GM21515 (cell line): ENCODE measurements at regions not wholly inside any gene's neighbourhood (a gene's known extent, or its start where the extent isn't known, plus 50 kb on each side); places are given as distances from the start of the nearest gene placed in this dataset.
"Not testable (repeated sequence)": the region's sequence is repeated elsewhere in the genome, so short reads cannot be mapped to it uniquely, and the experiment has no call there.

Source experiments
- ATAC-seq: cut with Tn5 transposase; IDR thresholded peaks from one replicate; pipeline ENCODE4 v1.9.1; 2021; ENCODE audit not compliant: unreplicated experiment

DNA sequence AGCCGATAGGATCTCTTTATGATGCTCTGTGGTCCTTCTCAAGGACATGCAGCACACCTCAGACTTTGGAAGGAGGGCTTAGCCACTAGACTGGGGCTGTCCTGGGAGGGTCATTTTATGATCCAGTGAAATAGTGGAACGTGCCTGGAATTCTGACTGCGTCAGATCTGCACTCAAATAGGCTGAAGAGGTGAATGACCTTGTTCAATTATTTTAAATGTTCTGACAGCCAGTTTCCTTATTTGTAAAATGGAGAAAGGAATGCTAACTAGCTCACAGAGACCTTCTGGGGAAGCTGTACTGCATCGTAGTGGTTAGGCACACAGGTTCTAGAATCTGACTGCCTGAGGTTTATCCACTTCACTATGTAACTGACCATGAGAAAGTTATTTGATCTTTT lies 587.5 kb downstream of the MAFB start:
- ATAC-seq: no peak

DNA sequence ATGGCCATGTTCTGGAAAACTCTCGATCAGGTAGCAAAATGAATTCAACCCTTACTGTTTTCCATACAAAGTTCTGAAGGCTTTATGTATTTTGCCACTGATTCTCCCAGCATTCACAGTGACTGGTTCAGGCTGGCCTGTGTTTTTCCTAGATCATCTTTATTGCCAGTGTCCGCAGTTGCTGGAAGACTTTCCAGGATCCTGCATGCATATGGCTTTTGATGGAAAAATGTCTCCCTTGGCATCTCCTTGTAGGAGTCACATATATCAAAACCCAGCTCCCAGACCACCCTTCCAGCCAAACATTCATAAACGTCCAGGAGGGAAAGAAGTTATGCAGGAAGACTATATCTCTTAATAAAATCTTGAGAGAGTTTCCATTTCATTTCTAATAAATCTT lies 588.8 kb downstream of the MAFB start:
- ATAC-seq: no peak

DNA sequence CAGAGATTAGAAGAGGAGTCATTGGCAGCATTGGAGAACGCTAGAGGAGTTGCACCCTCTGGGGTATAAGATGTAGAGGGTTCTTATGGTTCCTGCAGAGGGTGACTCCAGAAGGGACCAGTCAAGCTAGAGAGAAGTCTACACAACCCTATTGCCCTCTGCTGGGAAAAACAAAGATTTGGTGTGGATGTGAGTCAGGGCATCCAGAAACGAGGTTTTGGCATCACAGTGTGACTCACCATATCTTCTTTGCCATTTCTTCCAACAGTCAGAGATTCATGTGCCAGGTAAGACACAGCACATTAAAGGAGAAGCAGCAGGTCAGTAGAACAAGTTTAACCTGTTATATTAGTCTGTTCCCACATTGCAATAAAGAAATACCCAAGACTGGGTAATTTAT lies 598.8 kb downstream of the MAFB start:
- no peak for ATAC-seq

DNA sequence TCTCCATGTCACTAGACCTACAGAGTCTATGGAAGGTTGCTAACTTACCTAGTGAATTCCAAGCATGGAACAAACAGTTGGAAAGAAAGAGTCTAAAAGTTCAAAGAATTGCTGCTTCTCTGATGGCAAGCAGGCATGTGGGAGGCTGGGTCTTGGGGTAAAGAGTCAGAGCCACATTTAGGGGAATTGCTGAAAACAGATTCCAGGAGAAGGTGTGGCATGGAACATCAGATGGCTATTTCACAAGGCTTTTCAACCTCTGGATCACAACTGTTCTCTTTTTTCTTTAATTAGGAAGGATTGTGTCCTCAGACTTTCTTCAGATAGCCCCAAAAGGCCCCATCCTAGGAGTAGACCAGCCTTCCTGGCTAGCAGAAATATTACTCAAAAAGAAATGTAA lies 601.5 kb downstream of the MAFB start:
- no peak for ATAC-seq

DNA sequence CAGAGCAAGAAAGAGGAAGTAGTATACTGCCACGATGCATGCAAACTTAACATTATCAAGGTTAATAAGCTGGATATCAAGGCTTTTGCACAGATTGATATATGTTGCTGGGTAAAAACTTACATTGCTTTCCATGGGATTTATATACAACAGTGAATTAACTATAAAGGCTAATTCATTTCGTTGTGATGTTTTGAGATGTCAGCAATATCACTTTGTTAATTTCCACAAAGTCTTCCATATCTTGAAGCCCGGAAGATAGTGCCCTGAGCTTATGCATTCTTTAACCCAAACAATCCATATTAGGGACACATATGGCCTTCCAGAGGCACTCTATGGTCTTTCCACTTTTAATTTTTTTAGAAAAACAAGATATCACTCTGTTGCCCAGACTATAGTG lies 603.5 kb downstream of the MAFB start:
- ATAC-seq: no peak

DNA sequence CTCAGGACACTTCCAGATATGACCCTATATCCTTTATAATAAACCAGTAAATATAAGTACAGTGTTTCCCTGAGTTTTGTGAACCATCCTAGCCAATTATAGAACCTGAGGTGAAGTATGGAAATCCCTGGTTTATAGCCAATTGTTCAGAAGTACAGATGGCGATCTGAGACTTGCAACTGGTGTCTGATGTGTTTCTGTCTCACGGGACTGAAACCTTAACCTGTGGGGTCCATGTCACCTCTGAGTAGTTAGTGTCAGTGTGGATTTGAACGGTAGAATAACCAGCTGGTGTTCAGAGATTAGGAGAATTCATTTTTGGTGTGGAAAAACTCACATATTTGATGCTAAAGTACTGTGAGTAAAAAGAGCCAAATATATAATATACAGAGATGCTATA lies 606.6 kb downstream of the MAFB start:
- ATAC-seq: no peak

DNA sequence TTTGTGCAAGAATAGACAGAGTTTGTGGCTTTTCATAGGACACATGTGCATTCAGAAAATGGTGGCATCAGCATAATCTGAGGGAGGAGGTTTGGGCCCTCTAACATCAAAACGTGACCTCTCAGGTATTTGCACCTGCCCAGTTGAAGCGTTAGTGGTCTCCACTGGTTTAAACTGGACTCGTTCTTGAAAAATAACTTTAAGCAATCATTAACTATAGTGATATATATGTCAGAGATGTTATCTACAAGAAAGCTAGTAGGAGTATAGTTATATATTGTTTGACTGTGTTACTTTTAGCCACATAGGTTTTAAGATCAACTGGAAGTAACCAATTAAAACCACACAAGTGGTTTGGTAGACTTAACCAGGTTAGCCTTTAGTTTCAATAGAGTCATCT lies 607.4 kb downstream of the MAFB start:
- ATAC-seq: no peak

DNA sequence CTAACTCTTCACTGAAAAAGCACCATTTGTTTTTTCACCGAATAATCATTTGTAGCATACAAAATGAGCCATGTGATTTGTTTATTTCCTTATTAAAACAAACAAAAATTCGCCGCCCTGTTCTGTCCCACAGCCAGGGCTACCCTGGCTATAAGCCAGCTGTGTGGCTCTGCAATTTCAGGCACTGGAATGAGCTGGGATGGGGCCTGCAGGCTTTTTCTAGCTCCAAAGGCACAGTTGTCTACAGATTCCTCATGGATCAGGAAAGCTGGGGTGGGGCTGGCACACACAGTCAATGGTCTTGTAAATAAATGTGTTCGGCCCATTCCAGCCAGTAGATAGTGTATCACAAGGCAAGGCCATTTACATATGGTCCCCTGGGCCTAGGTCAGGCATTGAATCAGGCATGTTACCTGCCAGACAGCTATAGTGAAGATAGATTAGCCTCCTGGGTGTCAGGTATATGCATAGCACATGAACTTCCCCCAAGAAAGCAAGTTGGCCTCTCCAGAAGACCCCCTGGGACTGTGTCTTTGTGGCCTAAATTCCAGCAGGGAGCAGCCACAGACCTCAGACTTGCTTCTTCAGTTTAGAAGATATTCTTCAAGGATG lies 608.9 kb downstream of the MAFB start:
- no peak for ATAC-seq

DNA sequence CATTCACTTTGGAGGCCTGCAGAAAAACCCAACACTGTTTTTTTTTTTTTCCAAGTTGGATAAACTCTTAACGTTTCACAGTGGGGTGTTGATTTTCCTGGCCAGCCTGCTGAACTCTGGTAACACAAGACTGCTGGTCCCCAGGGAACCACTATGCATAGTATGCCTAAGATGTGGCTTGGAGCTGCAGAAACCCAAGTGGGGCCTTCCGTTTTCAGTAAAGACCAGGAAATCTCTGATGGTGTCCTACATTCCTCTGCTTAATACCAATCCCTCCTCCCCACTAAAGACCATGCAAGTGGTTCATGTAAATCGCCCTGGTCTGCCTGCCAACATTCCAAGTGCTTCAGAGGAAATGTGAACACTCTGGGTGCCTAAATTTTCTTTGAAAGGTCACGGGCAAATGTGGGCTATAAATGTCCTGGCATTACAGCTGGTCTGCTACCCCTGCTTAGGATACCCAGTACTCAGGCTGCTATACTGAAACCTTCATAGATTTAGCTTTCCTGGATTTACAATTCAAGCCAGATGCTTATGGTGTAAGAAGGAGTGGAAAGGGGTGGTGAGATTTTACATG lies 615.4 kb downstream of the MAFB start:
- no peak for ATAC-seq

DNA sequence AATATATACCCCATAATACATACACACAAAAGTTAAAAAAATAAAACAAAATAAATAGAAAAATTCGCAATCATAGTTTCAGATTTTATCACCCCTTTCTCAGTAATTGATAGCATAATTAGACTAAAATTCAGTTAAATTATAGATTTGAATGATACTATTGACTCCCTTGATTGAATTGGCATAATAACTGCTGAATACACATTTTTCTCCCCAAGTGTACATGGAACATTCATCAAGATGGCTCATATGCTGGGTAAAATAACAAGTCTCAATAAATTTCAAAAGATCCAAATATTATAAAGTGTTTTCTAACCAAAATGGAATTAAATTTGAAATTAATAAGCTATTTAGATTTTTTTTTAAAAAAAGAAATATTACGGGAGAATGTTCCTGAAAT lies 616.1 kb downstream of the MAFB start:
- ATAC-seq: no peak

DNA sequence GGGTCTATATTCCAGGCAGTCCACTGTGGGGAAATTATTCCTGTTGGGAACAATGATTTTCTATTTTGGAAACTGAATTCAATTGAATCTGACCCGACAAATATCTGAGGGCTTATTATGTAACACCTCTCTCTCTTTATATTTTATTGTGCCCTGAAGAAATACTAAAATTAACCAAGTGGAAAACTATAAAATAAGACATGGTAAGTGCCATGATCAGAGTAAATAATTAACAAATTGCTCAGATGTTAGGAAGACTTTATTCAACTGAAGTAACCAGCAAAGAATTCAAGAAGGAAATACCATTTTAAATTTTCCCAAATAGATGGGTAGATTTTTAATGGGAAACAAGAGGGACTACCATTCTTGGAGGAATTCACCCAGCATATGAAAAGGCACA lies 632.9 kb downstream of the MAFB start:
- ATAC-seq: no peak

DNA sequence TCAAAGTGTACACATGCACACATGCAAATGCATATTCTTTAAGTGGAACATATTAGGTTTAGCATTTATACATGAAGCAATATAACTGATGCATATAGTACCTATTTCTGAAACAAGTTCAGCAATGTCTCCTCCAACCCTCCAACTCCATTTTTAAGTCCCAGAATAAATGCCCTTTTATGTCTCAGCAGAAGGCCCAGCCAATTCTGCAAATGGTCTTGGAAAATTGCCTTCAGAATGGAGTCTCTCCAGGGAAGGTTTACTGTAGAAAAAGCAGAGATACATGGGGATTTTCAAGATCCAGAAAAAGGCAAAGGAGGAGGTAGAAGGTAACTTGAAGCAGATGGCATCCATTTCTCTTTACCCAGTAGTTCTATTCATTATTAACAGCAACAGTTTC lies 633.3 kb downstream of the MAFB start:
- ATAC-seq: no peak

DNA sequence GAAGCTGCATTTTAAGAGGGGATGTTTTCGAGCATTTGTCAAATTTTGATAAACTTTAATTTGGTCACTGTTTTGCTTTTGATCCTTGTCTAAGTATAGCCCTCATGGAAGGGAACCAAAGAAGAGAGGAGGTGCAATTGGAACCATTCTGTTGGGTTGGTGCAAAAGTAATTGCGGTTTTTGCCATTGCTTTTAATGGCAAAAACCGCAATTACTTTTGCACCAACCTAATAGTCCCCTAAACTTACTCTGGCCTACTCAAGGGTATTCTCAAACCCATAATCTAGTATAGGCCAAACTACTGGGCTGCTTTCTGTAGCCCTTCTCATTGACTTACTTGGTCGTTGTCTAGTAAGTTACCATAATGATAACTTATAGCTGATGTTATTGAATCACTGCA lies 634.7 kb downstream of the MAFB start:
- ATAC-seq: no peak

DNA sequence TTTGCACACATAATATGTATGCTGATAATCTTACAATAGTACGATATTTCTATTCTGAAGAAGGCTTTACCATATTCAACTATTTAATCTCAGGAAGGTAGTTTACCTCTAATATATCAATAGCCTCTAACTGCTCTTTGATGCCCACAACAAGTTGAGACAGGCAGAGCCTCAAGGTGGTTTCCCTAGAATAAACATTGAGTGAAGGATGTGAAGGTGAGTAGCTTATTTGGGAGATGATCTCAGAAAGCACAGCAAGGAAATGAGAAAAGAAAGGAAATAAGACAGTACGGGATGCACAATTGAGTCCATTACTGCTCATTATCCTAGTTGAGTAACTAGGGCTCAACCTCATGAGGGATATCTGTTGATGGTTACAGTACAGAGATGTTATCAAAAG lies 638.4 kb downstream of the MAFB start:
- no peak for ATAC-seq

DNA sequence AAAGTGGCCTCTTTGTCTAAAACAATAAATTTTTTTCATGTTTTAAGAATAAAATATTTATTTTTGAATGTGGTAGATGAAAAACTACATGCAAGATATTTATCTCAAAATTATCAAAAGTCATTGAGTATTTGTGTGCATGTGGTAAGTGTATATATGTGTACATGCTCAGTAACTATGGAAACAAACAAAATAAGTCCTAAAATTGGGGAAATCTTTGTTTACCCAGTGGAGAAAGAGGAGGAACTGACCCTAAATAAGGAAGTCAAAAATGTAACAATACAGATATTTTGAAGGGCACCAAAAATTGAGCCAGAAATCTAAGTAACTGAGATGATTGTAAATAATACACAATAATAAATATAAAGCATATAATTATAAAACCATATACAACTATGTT lies 639.2 kb downstream of the MAFB start:
- ATAC-seq: no peak

DNA sequence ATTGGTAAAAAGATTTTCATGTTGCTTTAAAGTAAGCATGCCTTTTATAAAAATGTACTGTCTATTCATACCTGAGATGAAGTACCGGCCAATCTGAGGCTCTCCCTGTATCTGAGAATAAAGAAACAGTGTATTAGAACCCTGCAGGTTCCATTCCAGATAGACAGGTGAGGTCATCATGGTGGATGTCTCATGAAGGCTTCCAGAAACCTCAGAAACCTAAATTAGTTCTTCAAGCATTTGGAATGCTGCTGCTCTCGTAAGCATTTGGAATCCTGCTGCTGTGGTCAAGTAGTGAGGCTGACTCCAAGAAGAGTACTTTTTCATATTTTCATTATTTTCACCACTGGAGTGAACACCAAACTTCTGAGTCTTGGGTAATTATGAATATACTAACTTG lies 642.3 kb downstream of the MAFB start:
- ATAC-seq: no peak

DNA sequence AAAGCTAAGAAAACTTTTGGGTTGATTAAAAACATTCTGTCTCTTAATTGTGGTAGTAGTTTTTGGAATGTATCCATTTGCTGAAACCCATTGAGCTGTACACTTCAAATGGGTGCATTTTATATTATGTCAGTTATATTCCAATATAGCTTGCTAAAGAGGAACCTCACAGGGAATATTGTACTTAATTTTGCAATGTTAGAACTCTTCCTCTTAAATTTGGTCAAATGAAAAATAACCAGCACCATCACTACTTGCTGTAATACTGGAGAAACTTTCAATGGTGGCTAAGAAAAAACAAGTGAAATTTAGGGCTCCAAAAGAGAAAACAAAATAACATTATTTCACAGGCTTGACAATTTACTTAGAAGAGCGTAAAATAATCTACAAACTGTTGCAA lies 651.5 kb downstream of the MAFB start:
- ATAC-seq: no peak

DNA sequence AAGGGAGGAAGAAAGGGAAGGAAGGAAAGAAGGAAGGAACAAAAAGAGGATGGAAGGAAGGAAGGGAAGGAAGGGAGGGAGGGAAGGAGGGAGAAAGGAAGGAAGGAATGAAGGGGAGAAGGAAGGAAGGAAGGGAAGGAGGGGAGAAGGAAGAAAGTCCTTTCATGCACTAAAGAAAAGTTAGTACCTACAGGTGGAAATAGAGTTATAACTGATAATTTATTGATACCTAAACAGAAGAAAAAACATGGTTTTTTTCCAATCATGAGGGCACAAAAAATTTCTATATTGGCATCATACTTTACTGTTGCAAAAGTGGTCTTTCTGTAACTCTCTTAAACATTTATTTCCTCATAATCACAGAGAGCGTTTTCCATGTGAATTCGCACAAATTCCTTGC lies 659.4 kb downstream of the MAFB start:
- ATAC-seq: no peak

DNA sequence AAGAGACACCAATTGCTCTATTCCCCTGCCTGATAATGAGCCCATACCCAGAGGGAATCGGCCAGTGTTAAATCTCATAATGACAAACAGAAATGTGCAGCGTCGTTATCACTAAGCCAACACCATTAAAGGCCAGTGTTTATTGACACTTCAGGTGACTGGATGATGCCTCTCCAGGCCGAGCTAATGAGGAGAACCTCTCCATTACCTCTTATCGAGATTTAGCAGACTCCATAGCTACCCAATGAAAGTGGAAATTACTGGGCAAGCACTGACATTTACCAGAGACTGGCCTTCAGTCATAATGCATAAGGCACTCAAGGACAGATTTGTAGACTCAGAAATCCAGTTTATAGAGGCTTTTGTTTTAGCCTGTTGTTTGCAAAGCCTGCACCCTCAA lies 669.5 kb downstream of the MAFB start:
- ATAC-seq: no peak

DNA sequence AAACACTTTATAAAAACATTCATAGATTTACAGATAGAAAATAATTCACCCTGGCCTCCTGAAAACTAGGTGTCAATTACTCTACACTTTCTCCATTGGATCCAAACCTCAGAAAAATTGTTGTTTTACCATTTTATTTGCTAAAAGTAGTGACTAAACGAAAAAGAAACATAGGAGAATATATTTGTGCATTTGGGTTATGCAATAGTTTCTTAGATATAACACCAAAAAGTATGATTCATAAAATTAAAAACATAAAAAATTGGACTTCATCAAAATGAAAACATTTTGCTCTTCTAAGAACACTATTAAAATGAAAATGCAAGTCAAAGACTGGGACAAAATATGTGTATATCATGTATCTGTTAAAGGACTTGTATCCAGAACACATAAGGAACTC lies 671.3 kb downstream of the MAFB start:
- no peak for ATAC-seq

DNA sequence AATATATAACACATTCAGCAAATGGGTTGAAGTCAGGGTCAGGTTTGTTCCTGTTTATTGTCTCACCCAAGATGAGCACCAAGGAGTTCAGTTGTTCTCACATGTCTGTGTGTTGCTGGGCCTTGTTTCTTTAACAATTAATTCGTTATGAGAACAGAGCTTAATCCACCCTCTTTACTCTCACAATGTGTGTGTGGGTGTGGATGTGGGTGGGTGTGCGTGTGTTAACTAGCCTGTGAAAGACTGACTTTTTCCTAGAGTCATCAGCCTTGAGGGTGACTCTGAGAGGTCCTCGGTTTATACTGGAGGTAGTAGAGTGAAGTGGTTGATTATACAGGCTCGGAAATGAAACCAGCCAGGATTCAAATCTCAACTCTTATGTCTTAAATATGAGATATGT lies 672.1 kb downstream of the MAFB start:
- ATAC-seq: no peak

DNA sequence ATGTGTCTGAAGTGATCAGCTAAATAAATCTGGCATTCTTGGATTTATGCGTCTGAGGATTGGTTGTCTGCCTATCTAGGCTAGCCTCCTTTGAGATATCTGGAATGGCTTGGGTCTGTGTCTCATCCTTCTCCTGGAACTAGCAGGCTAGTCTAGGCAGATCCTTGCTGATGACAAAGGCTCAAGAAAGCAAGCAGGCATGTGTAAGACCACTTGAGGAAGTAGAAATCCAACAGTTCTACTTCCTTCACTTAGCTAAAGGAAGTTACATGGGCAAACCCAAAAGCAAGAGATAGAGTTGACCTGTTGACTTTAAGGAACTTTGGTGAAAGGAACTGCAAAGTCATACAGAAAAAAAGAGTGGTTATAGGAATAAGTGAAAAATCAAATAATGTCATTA lies 672.6 kb downstream of the MAFB start:
- ATAC-seq: no peak

DNA sequence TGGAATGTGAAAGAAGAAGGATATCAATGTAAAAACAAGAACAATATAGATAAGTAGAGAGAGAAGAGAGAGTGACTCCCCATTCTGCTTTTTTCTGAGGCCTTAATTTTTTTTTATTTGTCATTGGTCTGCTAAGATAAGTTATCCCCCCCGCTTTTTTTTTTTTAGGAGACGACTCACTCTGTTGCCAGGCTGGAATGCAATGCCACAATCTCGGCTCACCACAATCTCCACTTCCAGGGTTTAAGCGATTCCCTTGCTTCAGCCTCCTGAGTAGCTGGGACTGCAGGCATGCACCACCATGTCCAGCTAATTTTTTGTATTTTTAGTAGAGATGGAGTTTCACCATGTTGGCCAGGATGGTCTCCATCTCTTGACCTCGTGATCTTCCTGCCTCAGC lies 677.0 kb downstream of the MAFB start:
- not testable (repeated sequence) for ATAC-seq
